ENCODE measurements at regions not wholly inside any gene's neighbourhood (a gene's known extent, or its start where the extent isn't known, plus 50 kb on each side); places are given as distances from the start of the nearest gene placed in this dataset.
"Not testable (repeated sequence)": the region's sequence is repeated elsewhere in the genome, so short reads cannot be mapped to it uniquely, and the experiment has no call there.

DNA sequence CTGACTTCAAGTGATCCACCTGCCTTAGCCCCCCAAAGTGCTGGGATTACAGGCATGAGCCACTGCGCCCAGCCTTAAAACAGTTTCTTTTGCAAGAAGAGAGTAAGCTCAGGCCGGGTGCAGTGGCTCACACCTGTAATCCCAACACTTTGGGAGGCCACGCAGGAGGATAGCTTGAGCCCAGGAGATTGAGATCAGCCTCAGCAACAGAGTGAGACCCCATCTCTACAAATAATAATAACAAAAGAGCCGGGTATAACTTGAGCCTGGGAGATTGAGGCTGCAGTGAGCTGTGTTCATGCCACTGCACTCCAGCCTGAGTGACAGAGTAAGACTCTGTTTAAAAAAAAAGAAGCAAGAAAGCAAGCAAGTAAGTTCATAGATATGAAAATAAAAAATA lies 482.9 kb downstream of the FAT4 start:
- H3K4me3 Mint-ChIP-seq; ATAC-seq; H3K36me3 Mint-ChIP-seq (ENCODE audit: insufficient read depth); H3K27me3 Mint-ChIP-seq (ENCODE audit: low read depth); H3K4me1 Mint-ChIP-seq (ENCODE audit: low read depth); H3K9me3 Mint-ChIP-seq; DNase-seq: not testable (repeated sequence)

DNA sequence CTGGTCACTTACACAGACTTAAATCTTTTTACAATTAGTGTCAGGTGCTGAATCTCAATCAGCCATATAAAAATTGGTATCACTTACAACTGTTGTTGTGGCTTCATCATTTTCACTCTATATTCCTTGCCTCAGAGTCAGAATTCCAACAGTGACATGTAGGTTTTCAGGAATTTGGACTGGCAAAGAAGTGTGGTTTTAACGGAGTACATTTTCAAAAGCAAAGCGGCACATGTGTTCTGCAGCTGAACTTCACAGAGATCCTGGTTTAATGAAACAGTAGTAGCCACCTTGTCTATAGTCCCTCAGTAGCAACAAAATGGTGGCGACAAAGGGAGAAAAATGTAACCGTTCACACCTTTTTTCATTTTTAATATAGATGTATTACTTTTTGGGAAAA lies 486.6 kb downstream of the FAT4 start:
- DNase-seq (no peak), ATAC-seq (no peak)
- H3K27me3 Mint-ChIP-seq (ENCODE audit: low read depth): no peaks in the 10 kb centered on the region
- no peak overlapping the region for H3K4me3 Mint-ChIP-seq
- H3K9me3 Mint-ChIP-seq: no peaks in the 10 kb centered on the region
- no peaks in the 10 kb centered on the region for H3K4me1 Mint-ChIP-seq (ENCODE audit: low read depth)
- H3K36me3 Mint-ChIP-seq (ENCODE audit: insufficient read depth): no peaks in the 10 kb centered on the region

DNA sequence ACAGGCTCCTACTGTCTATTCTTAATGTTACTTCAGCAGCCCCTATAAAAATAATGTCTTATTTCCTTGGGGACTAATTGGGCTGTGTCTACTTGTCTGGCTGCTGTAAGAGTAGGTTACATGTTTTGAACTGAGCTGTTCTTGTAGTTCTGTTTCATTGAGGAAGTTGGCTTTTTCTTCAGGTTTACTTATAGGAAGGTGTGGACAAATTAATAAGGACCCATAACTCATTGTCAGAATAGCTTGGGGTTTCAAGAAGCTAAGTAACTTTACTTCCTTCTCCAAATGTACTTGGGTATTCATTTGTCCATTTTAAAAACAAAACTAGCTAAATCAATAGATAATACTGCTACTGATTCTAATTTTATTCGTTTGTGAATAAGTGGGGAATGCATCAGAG lies 487.2 kb downstream of the FAT4 start:
- no peaks in the 10 kb centered on the region for H3K9me3 Mint-ChIP-seq
- H3K36me3 Mint-ChIP-seq (ENCODE audit: insufficient read depth): no peaks in the 10 kb centered on the region
- H3K27me3 Mint-ChIP-seq (ENCODE audit: low read depth): no peaks in the 10 kb centered on the region
- no peak for DNase-seq
- ATAC-seq: no peak
- no peaks in the 10 kb centered on the region for H3K4me1 Mint-ChIP-seq (ENCODE audit: low read depth)
- no peak overlapping the region for H3K4me3 Mint-ChIP-seq

DNA sequence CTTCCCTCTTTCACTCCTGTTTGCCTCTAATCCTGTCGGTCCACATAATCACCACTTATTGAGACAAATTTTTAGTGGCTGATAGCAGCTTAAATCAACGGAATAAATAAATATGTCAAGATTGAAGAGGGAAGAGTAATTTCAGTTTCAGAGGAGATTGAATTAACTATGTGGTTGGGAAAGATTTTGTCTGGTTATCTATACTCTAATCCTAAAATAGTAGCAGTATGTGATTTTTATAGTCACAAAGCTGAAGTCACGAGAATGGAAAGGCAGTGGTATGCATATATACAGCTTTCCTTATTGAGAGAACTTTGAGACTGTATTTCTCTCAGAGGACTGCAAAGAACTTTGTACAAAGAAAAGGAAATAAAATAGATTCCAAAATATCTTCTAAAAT lies 493.3 kb downstream of the FAT4 start:
- H3K4me3 Mint-ChIP-seq: no peak overlapping the region
- peaks cover under 1% of the 10 kb centered on the region for H3K9me3 Mint-ChIP-seq
- H3K27me3 Mint-ChIP-seq (ENCODE audit: low read depth): no peaks in the 10 kb centered on the region
- no peaks in the 10 kb centered on the region for H3K4me1 Mint-ChIP-seq (ENCODE audit: low read depth)
- no peaks in the 10 kb centered on the region for H3K36me3 Mint-ChIP-seq (ENCODE audit: insufficient read depth)
- no peak for ATAC-seq
- DNase-seq: no peak

DNA sequence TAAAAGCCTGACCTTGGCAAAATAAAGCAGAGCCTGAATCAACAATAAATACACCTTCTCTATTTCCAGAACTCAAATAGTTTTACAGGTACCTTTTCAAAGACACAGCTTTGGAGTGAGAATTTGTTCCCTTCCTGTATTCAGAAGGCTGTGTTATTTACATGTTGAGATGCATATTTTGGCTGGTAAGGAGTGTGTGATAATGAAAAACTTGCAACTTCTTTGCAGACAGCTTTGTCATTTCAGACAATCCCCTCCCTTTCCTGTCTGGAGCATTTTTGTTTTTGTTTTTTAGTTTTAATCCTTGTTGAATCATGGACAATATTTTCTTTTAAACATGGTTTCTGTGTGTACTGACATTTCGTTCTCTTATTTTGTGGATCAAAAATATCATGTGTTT lies 493.8 kb downstream of the FAT4 start:
- DNase-seq (no peak), ATAC-seq (no peak)
- Mint-ChIP-seq H3K36me3 (ENCODE audit: insufficient read depth) (no peaks in the 10 kb centered on the region), H3K4me3 (no peak overlapping the region), H3K27me3 (ENCODE audit: low read depth) (no peaks in the 10 kb centered on the region), H3K9me3 (peaks cover 6% of the 10 kb centered on the region), H3K4me1 (ENCODE audit: low read depth) (no peaks in the 10 kb centered on the region)

DNA sequence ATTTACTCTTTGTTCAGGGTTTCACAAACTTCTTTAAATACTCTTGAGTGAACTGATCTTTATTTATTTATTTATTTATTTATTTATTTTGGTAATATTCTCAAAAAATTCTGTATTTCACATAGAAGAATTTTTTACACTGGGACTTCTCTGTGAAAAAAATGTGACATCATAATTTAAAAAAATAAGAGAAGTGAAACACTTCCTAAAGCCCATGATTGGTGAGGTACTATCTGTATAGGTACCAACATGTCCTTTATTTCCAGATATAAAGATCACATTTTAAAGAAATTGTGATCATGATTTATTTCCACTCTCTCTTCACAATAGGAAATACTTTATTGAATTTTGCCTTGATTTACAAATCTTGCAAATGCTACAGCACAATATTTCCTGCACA lies 497.1 kb downstream of the FAT4 start:
- ATAC-seq: no peak
- no peak for DNase-seq
- Mint-ChIP-seq H3K4me3 (no peak overlapping the region), H3K4me1 (ENCODE audit: low read depth) (no peaks in the 10 kb centered on the region), H3K27me3 (ENCODE audit: low read depth) (no peaks in the 10 kb centered on the region), H3K9me3 (peaks cover 11% of the 10 kb centered on the region), H3K36me3 (ENCODE audit: insufficient read depth) (no peaks in the 10 kb centered on the region)

DNA sequence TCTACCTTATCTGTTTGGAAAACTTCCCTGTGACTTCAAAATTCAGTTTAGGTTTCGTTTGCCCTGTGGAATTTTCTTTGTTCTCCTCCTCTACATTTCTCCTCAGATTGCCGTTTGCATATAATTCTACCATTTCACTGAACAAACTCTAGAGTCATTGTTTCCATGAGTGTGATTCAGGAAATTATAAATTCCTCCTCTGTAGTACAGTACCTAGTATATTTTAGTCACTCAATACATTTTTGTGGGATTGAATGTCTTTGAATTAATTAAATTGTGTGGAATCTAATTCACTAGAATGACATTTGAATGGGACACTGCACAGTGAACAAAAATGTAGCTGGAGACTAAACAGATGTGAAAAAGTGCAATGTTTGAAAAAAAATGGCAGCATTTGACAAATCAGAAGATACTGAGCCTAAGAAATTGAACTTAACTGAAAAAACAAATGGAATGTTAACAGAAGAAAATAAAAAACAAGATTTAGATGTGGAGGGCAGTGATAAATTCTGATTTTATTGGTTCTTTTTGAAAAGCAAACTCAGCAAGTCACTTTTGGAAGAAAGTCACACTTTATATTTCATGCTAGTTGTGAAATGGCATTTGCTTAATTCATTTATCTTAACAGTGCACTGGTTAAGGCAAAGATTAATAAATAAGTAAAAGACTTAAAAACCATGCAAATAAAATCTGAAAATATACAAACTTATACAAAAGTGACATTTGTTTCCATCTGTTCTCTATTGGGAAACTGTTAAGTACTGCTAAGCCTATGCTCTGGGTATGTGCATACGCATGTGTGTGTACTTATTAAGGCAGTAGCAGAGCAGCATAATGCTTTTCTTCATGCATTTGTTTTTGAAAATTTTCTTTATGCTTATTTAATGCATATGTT lies 512.3 kb downstream of the FAT4 start:
- H3K36me3 Mint-ChIP-seq (ENCODE audit: insufficient read depth): no peaks in the 10 kb centered on the region
- peaks cover 13% of the 10 kb centered on the region for H3K9me3 Mint-ChIP-seq
- DNase-seq (no peak), ATAC-seq (no peak)
- no peak overlapping the region for H3K4me3 Mint-ChIP-seq
- no peaks in the 10 kb centered on the region for H3K27me3 Mint-ChIP-seq (ENCODE audit: low read depth)
- no peaks in the 10 kb centered on the region for H3K4me1 Mint-ChIP-seq (ENCODE audit: low read depth)

DNA sequence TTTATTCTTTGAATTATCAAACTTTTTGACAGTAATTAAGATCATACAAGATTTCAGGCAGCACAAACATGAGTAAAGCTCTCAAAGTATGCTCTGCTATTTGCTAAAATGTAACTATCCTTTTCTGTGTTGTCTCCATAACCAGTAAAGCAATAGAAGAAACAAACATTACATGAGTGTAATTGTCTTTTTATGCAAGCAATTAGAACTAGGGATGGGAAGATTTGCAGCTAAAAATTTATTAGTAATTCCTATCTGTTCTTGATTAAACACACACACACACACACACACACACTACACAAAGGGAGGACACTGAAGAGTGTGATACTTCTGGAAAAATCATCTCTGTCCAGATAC lies 512.9 kb downstream of the FAT4 start:
- ATAC-seq: no peak

DNA sequence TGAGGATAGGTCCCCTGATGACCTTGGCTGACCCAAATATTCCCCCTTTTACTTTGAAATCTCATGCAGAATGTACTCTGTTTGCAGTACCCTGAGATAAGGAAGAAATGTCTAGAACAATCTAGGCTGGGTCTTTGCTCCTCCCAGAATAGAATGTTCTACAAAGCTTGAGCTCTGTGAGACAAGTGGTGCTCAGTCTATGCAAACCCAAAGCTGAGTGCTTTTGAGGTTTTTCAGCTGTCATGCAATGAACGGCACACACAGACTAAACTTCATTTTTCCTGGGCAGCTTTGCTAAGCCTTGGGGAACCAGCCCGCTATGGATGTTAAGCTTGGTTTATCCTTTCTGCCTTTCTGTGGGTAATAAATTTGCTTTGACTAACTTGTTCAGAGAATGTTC lies 513.6 kb downstream of the FAT4 start:
- Mint-ChIP-seq H3K4me3 (no peak overlapping the region), H3K9me3 (peaks cover 13% of the 10 kb centered on the region), H3K36me3 (ENCODE audit: insufficient read depth) (no peaks in the 10 kb centered on the region), H3K4me1 (ENCODE audit: low read depth) (no peaks in the 10 kb centered on the region), H3K27me3 (ENCODE audit: low read depth) (no peaks in the 10 kb centered on the region)
- DNase-seq: no peak
- no peak for ATAC-seq

More for the DNA sequence above, 512.9 kb downstream of the FAT4 start:
- H3K4me3 Mint-ChIP-seq: no peak overlapping the region
- no peaks in the 10 kb centered on the region for H3K27me3 Mint-ChIP-seq (ENCODE audit: low read depth)
- H3K36me3 Mint-ChIP-seq (ENCODE audit: insufficient read depth): no peaks in the 10 kb centered on the region
- H3K4me1 Mint-ChIP-seq (ENCODE audit: low read depth): no peaks in the 10 kb centered on the region
- no peak for DNase-seq
- peaks cover 13% of the 10 kb centered on the region for H3K9me3 Mint-ChIP-seq

DNA sequence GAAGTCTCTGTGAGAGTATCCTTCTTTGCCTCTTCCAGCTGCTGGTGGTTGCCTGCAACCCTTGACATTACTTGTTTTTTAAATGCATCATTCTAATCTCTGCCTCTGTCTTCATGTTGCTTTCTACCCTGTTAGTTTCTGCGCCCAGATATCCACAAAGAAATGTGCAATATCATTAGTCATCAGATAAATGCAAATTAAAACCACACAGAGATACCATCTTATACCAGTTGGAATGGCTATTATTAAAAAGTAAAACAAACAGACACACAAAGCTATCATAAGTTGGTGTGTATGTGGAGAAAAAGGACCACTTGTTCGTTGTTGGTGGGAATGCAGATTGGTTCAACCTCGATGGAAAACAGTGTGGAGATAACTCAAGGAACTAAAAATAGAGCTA lies 517.4 kb downstream of the FAT4 start:
- Mint-ChIP-seq H3K36me3 (ENCODE audit: insufficient read depth) (no peaks in the 10 kb centered on the region), H3K4me1 (ENCODE audit: low read depth) (no peaks in the 10 kb centered on the region), H3K4me3 (no peak overlapping the region), H3K27me3 (ENCODE audit: low read depth) (no peaks in the 10 kb centered on the region), H3K9me3 (peaks cover 6% of the 10 kb centered on the region)
- ATAC-seq (no peak), DNase-seq (no peak)

DNA sequence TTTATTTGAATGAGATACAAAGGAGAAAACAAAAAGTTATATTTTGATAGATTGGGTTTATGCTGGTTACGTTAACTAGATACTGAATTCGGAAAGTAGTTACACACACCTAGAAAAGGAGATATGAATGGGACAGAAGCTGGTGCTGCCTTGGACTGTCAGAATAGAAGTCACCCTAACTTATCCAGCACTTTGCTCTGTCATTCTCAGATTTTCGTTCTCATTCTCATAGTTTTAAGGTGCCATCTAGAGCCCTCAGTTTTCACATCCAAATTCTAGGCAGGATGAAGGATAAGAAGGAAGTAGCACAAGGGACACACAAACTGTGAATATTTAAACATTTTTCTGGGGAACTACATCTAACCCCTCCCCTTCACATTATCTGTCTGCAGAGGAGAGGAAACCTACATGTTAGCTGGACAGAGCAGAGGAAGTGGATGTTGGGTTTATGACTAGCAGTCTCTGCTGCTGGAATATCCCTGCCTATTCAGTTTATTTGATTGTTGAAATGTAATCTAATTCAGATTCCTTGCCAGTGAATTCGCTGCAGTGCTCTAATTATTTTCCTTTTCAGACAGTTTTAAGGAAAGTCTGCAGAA lies 521.9 kb downstream of the FAT4 start:
- no peak for DNase-seq
- Mint-ChIP-seq H3K4me1 (ENCODE audit: low read depth) (no peaks in the 10 kb centered on the region), H3K9me3 (peaks cover 6% of the 10 kb centered on the region), H3K36me3 (ENCODE audit: insufficient read depth) (no peaks in the 10 kb centered on the region), H3K4me3 (no peak overlapping the region), H3K27me3 (ENCODE audit: low read depth) (no peaks in the 10 kb centered on the region)
- ATAC-seq: no peak

DNA sequence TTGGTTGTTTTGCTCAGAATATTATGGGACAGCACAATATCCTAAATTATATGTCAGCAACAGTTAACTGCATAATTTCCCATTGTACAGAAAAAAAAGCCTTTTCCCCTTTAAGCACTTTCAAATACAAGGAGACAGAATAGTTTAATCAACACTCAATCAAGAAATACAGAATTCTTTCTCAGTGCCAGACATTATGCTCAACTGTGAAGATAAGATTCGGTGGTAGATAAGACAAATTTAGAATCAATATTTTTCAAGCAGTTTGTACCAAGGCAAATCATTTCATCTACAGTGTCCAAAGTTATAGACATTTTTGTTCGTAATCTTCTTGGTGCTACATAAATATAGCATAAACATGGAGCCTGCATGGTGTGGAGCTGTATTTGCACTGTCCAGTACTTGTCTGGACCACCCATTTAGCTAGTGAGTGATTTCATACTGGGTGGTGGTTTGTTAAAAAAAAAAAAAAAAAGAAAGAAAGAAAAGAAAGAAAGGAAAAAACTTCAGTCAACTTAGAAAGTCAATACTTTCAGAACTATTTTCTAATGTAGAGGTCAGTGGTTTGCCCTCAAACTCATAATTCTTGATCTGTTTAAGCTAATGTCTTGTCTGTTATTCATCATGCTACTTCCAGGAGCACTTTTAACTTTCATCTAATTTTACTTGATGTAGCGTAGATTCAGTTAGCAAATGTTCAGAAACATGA lies 522.9 kb downstream of the FAT4 start:
- no peak overlapping the region for H3K4me3 Mint-ChIP-seq
- H3K27me3 Mint-ChIP-seq (ENCODE audit: low read depth): no peaks in the 10 kb centered on the region
- no peaks in the 10 kb centered on the region for H3K36me3 Mint-ChIP-seq (ENCODE audit: insufficient read depth)
- ATAC-seq (no peak), DNase-seq (no peak)
- no peaks in the 10 kb centered on the region for H3K4me1 Mint-ChIP-seq (ENCODE audit: low read depth)
- peaks cover 6% of the 10 kb centered on the region for H3K9me3 Mint-ChIP-seq

DNA sequence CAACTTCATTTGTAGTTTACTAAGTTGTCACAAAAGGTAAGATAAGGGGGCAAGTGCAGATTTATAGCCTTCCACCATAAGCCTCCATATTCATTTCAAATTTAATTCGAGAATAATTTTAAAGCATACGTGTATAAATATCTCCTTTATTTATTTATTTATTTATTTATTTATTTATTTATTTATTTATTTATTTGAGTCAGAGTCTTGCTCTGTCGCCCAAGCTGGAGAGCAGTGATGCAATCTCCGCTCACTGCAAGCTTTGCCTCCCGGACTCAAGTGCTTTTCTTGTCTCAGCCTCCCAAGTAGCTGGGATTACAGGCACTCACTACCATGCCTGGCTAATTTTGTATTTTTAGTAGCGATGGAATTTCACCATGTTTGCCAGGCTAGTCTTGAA lies 523.4 kb downstream of the FAT4 start:
- Mint-ChIP-seq H3K36me3 (ENCODE audit: insufficient read depth) (no peaks in the 10 kb centered on the region), H3K4me1 (ENCODE audit: low read depth) (no peaks in the 10 kb centered on the region), H3K27me3 (ENCODE audit: low read depth) (no peaks in the 10 kb centered on the region), H3K4me3 (no peak overlapping the region), H3K9me3 (peaks cover 6% of the 10 kb centered on the region)
- ATAC-seq (no peak), DNase-seq (no peak)

DNA sequence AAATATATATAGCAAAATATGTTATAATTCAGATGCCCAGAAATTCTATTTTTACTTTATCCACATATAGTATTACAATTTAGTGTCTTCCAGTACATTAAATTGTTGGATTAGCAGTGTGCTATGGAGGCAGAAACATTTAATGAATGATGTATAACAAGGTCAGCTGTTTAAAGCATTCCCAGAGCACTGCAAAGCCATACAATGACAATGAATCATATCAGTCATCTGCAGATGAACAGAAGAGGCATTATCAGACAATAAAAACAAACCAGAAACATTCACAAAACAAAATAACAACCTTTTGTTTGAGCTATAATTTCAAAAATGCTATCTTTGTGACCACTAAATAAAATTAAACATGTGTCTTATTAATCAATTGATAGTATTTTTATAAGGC lies 524.2 kb downstream of the FAT4 start:
- H3K4me1 Mint-ChIP-seq (ENCODE audit: low read depth): no peaks in the 10 kb centered on the region
- H3K4me3 Mint-ChIP-seq: no peak overlapping the region
- H3K9me3 Mint-ChIP-seq: peaks cover 10% of the 10 kb centered on the region
- ATAC-seq (no peak), DNase-seq (no peak)
- no peaks in the 10 kb centered on the region for H3K36me3 Mint-ChIP-seq (ENCODE audit: insufficient read depth)
- H3K27me3 Mint-ChIP-seq (ENCODE audit: low read depth): no peaks in the 10 kb centered on the region

DNA sequence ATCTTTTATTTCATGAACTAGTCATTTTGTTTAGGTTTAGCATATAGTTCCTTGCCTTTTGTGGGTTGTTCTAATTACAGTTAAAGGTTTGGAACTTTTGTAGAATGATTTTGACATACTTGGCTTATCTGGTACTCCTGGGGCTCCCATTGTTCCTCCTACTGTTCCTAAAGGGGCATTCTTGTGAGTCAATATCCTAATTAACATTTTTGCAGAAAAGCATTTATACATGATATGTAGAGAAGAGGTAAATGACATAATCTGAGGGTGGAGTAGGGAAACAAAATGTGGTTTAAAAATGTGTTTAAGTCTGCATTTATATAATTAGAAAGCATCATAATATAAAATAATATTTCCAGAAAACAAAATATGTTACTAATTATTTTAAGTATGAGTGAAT lies 529.2 kb downstream of the FAT4 start:
- Mint-ChIP-seq H3K4me1 (ENCODE audit: low read depth) (no peaks in the 10 kb centered on the region), H3K36me3 (ENCODE audit: insufficient read depth) (no peaks in the 10 kb centered on the region), H3K9me3 (peaks cover 6% of the 10 kb centered on the region), H3K27me3 (ENCODE audit: low read depth) (no peaks in the 10 kb centered on the region), H3K4me3 (no peak overlapping the region)
- ATAC-seq (no peak), DNase-seq (no peak)
